ENCODE measurements at regions not wholly inside any gene's neighbourhood (a gene's known extent, or its start where the extent isn't known, plus 50 kb on each side); places are given as distances from the start of the nearest gene placed in this dataset.
A peak's percentile ranks its signal among the peaks of the same experiment; 100 is the strongest.

DNA sequence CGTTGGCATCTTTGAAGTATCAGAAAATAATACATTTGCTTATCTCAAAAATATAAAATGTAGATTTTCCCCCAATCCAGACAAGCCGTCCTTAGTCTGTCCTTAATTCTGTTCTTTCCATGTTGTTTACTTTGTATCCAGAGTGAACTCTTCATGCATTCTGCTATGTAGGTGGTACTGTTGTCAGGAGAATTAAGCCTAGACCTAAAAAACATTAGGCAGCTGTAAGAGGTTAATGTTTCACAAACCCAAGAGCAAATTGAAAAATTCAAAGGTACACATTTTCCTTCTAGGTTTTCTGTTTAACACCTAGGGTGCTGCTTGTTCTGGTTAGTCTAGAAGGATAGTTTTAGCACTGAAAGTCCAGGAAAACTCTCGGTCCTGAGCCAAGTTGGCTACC lies 426.4 kb downstream of the QKI start:
- no peak for DNase-seq (ENCODE audit: low read depth in 2 of 2)

DNA sequence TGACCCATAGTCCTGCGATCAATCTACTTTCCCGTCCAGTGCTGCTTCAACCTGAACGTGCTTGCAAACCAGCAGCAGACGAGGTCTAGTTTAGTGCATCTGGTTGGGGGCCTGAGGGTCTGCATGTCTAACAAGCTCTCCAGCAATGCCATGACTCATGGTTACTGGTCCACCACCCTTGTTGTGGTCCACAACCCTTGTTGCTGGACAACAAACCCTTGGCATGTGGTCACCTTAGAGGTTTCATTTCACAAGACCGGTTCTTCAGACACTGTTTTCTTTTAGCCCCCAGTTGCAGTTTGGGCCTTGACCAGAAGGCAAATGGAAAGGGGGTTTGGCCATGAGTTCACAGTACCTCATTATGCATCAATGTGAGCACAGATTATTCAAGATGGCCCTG lies 424.8 kb downstream of the QKI start:
- DNase-seq (ENCODE audit: low read depth in 2 of 2) = no peak

DNA sequence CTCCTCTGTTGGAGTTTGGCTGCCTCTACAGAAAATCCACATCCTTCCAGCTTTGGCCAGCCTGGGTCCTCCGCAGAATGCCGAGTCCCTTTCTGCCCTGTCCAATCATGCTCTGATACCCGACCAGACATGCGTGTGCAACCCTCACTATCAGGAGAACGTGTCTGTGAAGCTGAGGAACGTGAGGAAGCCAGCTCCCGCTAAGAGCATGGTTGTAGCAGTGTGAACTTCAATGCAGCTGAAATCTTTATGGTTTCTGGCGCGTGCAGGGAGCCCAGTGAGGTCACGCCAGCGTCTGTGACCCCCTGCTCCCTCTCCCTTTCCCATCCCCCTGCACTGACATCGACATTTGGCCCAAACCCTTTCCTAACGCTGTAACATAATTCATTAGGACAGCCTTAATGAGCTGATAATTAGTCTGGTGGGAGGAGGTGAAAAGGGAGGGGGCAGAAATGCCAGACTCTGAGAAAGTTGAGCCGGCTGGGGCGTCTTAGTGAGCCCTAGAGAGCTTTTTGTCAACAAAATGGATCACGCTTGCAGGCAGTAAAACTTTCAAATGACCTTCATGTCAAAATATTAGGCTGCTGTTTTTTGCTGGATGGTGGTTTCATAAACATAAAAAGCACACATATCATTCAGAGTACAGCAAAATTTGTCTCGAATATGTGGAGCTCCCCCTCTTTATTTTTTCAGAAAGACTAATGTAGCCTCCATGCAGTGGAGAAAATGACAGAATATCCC lies 423.3 kb downstream of the QKI start:
- no peak for DNase-seq (ENCODE audit: low read depth in 2 of 2)

DNA sequence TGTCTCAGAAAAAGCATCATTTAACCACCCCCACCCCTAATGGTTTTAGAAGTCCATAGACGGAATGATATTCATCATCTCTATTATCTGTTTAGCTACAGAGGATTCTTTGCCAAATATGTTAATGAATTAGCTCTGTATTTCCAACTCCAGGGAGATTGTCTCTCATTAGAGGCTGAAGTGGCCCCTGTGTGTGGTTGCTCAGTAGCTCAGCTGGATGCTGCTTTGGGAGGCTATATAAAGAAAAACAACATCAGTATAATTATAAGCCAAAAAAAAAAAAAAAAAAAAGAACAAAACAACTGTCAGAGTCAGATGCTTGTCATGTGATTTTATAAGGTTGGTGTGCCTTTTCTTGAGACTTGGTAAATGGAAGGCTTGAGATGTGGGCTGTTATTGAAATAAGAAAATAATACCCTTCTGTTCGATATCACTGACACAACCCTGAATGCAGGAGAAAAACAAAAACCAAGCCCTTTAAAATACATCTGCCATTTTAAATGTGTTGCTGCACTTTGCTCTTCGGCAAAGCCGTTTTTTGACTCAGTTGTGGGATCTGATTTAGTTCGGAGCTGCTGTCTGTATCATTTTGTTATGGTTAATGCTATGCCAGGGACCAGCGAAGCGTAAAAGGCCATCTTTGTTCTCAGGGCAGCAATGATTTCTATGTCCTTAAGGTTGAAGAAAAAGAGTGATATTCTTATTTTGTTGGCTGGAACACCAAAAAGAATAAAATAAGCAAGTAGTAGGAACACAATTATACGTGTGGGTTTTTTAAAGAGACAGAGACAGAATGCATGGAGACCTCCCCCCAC lies 422.6 kb downstream of the QKI start:
- DNase-seq (ENCODE audit: low read depth in 2 of 2) = no peak

DNA sequence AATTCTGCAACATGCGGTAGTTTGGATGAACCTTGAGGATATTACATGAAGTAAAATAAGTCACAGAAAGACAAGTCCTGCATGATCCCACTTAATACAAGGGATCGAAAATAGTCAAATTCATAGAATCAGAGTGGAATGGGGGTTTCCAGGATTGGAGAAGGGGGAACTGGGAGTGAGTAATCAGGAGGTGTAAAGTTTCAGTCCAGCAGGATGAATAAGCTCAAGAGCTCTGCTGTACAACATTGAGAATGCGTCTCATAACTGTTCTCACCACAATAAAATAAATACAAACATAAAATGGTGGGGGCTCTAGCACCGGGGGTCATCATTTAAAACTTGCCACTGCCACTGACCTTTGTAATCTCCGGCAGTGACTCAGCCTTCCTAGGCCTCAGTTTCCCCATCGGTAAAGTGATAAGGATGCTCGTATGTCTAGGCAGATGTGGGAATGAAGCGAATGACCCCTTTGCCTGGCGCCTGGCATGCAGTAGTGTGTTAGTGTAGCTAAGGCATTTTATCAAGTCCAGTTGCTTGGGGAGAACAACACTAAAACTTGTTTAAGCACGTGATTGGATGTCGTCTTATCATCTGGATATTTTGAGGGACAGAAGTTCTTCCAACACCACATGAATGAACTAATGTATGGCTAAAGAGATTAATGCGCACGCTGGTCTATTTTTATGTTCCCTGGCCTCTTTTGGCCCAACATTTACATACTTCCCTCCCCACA lies 421.1 kb downstream of the QKI start:
- no peak for DNase-seq (ENCODE audit: low read depth in 2 of 2)

DNA sequence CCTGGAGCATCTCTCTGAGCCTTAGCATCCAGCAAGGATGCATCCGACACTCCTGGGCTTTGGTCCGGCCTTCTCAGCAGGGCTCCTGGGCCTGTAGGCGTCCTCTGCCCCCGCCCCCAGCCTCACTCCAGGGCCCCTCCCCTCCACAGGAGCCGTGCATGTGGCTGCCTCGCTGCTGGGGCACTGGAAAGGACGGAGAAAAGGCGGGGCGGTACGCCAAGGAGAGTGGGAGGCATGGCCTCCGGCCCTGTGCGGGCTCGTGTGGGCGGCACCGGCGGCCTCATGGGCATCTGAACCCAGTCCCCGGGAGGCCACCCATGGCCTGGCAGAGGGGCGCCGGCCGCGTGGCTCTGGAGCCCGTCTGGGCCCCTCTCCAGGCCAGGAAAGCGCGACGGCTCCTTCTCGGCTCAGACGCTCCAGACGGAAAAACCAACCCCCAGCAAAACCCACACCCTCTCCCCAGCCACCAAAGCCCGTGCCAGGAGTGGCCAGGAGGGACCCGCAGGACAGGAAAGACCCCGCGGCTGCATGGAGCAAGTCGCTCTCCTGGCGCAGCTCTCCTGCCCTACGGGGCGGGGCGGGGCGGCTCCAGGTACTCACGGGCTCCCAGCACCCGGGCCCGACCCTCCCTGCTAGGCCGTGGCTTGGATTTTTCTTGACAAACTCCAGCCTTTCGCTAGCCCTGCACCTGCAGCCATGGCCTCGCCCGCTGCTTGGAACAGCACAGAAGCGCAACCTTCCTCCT lies 419.9 kb downstream of the QKI start:
- no peak for DNase-seq (ENCODE audit: low read depth in 2 of 2)

DNA sequence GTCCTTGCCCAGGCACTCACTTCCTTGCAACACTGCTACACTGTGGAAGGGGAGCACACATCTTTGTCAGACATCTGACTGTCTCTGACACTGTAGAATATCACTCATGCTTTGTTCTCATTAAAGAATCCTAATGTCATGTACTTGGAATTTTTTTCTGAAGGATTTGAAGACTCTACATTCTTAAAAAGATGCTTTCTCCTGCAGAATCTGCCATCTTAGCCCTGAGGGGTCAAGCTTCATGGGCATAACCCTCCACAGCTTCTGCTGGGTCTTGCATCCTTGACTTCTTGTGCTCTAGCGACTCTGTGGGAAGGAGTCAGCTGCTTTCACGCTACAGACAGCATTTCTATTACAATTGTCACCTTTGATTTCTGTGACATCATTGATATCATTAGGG lies 417.2 kb downstream of the QKI start:
- no peak for DNase-seq (ENCODE audit: low read depth in 2 of 2)

DNA sequence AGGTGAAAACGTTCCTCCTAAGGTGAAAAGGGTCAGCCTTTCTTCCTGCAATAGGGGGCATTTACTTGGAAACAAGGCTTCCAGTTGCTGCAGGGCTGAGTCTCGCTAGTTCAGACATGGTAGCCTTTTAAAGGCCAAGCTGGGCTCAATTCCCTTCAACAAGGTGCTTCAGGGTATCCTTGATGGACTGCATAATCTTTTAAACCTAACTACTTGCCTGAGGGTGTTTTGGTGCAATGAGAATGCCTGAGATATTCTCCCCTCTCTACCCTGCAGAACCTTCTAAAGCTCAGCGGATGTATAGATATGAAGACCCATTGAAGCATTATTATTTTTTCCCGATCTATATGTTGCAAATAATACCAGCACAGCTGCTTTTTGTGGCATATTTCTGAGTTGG lies 416.1 kb downstream of the QKI start:
- no peak for DNase-seq (ENCODE audit: low read depth in 2 of 2)

DNA sequence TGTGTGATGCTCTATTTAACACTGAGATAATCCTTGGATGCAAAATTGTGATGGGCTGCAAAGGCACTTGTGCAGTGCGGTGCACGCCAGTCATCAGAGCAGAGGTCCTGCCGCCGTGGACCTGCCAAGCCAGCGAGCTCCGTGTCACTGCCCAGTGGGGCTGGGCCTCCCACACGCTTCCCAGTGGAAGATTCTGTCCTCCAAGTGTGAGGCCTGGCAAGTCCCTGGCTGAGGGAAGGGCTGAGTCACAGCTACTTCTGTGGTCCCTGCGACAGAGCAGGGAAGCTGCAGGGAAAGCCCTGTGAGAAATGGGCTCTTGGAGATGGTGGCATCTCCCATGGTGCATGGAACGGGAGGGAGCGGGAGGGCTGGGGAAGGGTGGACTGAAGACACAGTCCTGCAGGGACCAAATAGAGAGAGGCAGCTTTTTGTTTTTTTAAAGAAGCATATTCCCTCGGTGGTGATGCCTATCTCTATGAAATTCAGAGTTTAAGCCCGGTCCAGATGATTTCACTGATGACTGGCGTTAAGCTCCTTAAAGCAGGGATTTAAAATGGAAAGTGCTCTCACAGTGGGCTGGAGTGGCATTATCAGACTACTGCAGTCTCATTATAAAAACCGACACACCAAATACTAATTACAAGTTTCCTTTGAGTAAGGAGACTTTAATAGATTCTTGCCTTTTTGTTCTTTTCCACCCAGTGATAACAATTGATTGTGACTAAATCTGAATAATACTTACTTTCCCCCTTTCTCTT lies 413.7 kb downstream of the QKI start:
- no peak for DNase-seq (ENCODE audit: low read depth in 2 of 2)

DNA sequence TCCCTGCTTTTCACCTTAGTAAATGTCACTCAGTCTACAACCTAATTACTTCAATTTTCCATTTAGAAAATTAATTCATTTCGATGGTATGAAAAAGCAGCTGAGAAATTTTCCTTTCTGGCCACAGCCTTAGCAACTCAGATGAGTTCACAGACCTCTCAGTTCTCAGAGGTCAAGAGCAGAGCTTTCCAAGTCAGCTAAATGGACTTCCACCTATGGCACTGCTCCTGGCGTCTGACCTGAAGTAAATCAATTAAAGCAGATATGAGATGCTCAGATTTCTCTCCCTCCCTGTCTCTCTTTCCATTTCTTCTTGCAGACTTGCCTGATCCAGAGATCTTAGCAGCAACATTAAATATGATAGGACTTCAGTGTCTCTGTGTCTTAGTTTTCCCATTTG lies 412.6 kb downstream of the QKI start:
- no peak for DNase-seq (ENCODE audit: low read depth in 2 of 2)

DNA sequence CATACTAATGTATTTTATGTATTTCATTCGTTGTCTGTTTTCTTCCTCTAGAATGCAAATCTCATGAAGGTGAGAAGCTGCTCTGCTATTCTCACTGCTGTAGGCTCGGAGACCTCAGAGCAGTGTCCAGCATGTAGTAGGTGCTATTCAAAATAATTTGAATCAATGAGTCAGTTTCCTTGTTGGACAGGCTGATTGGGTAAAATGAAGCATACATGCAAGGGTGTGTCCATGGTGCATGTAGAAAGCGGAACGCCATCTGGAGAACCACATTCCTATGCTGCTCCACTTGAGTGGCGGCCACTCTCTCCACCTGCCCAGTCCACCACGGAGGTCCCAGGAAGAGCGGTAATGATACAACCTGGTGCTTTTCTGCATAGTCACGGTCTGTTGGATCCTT lies 412.1 kb downstream of the QKI start:
- DNase-seq (ENCODE audit: low read depth in 2 of 2) = no peak

DNA sequence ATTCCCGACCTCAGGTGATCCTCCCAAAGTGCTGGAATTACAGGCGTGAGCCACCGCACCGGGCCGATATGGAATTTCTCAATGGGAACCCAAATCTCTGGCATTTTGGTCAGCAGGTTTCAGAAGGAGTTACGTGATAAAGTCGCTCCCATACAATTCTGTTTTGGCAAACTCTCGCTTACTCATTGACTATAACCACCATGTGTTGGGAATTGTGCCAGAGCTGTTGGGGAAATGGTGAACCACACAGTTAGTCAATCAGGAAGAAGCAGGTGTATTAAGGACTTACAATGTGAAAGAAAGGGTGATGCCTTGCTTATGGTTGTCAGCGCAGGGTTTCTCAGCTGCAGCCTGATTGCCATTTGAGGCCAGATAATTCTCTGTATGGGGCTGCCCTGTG lies 410.5 kb downstream of the QKI start:
- peak; percentile 58 to 68 for DNase-seq (ENCODE audit: low read depth in 2 of 2)

DNA sequence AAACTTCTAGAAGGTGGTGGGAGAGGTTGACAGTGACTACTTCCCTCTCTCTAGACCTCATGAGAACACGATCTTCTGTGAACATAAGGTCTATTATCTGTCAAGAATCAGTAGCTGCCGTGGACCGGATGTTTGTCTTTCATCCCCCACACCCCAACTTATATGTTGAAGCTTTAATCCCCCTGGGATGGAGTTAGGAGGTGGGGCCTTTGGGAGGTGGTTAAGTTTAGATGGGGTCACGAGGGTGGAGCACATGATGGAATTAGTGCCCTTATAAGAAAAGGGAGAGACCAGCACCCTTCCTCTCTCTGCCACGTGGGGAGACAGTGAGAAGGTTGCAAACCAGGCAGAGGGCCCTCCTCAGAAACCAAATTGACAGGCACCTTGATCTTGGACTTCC lies 409.1 kb downstream of the QKI start:
- no peak for DNase-seq (ENCODE audit: low read depth in 2 of 2)

DNA sequence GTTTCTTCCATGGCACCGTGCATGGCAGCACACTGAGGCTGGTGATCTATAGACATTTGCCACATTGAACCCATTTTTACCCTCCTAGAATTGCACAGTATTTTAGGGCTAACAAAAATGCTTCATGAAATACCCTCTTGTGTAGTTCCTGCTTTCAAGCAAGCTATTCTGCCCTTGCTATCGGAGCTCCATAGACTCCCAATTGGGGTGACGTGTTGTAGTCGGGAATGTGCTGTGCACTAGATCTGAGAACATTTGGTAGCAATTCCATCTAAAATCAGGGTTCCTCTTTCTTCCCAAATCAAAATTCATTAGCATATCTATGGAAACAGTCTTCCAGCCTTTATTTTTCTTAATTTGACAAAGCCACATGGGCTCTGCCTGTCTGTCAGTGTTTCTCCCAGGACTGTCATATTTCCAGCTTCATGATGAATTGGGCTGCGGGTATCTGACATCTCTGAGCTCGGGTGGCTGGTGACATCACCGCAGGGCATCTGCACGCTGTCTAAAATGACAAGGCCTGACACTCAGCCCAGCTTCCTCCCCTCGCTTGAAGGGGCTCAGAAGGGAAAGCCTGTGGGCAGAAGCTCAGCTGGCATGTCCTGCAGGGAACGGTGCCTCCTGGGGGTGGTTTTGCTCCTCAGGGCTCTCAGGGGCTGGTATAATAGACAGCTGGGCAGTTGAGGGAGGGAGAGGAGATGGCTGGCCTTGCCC lies 406.4 kb downstream of the QKI start:
- DNase-seq (ENCODE audit: low read depth in 2 of 2) = no peak

DNA sequence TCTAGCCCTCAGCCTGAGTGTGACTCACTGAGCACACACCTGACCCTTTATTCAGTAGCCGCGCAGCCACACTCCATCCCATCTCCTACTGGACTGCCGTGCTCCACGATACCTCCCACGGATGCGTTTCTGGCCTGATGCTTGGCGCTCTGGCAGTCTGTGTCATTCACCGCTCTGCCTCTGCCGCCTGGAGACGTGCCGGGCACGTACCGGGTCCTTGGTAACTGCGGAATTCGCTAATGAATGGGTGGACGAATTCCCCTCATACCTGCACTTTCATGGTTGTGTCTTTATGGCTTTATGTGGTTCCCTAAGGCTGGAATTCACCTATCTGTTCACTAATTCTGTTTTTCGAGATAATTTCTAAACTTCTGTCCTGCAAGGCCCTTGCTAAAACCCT lies 405.7 kb downstream of the QKI start:
- DNase-seq (ENCODE audit: low read depth in 2 of 2) = no peak

DNA sequence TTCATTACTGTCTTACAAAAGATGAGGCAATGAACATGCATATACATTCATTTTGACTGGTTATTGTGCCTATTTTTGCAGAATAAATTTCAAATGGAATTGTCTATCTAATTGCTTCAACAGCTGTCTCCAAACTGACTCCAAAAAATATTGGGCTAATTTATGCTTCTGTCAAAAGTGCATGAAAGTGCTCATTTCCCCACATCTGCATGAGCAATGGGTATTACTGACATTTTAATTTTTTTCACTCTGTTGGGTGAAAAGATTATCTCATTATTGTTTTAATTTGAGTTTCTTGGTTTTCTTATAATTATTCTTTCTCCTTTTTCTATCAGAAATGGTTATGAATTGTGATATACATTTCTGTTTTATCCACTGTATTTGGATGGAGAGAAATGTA lies 404.2 kb downstream of the QKI start:
- DNase-seq (ENCODE audit: low read depth in 2 of 2) = no peak

DNA sequence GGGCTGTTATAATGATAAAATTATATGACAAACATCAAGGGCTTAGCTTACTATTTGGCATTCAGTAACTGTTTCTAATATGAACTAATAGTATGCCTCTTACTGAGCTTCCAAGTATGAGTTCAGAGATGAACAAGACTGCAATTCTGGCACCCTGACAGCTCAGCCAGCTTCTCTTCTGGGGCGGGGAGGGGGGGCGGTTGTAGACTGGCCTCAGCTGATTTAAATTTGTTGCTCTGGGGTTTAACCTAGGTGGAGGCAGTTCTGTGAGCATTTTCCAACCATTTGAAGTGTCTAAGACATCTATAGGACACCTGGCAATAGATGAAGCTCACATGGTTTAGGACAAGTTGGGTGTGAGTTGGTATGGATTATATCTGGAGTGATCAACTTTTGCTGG lies 401.9 kb downstream of the QKI start:
- no peak for DNase-seq (ENCODE audit: low read depth in 2 of 2)

DNA sequence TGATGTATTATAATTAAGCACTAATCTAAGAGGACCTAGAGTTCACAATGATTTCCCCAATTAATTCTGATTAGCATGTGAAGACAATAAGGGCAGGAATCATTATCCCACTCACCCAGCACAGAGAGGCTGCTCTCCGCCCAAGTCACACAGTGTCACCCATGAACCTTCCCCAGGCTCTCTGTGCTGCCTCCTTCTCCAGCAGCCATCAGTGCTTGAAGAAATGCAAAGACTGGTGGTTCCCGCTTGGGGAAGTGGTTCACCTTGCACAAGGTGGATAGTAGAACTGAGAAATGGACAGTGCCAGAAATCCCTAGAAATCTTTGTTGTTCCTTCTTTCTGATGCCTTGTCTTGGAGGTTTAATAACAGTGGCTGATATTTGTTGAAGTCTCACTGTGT lies 401.3 kb downstream of the QKI start:
- DNase-seq (ENCODE audit: low read depth in 2 of 2) = no peak

DNA sequence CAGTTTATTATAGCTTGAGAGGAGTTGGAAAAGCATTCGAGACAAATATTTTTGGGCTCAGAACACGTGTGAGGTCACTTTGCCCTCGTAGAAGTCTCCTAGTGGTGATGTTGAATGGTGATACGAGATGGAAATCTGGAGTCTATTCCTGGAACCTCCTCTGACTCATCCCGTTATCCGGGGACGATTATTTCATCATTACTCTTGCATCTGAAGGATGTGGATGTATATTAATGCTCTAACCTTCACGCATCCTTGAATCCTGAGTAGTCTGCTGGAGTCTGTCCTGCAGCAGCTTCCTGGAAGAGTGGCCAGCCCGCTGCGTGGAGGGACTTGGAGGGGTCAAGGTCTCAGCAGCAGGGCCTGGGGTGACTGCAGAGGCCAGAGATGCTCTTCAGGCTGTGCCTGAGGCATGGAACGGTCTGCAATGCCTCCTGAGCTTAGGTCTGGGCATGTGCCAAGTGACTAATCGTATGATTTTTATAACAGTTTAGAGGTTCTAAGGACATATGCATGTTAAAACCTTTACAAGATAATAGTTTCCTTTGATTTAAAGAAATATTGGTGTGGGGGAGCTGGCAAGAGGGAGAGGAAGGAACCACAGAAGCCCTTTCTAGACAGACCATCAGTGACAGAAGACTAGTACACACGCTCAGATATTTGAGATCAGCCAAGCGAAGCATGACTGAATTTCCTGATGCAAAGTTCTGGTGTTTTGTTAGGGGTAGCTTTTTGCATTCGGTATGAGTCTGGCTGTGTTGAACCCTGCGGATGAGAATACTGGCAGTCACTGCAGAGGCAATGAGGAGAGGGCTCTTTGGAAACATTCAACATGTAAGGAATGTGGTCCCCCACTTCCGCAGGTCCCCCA lies 400.2 kb downstream of the QKI start:
- peak; percentile 71 to 78 for DNase-seq (ENCODE audit: low read depth in 2 of 2)
